ENCODE measurements at regions not wholly inside any gene's neighbourhood (a gene's known extent, or its start where the extent isn't known, plus 50 kb on each side); places are given as distances from the start of the nearest gene placed in this dataset.
A peak's percentile ranks its signal among the peaks of the same experiment; 100 is the strongest.

DNA sequence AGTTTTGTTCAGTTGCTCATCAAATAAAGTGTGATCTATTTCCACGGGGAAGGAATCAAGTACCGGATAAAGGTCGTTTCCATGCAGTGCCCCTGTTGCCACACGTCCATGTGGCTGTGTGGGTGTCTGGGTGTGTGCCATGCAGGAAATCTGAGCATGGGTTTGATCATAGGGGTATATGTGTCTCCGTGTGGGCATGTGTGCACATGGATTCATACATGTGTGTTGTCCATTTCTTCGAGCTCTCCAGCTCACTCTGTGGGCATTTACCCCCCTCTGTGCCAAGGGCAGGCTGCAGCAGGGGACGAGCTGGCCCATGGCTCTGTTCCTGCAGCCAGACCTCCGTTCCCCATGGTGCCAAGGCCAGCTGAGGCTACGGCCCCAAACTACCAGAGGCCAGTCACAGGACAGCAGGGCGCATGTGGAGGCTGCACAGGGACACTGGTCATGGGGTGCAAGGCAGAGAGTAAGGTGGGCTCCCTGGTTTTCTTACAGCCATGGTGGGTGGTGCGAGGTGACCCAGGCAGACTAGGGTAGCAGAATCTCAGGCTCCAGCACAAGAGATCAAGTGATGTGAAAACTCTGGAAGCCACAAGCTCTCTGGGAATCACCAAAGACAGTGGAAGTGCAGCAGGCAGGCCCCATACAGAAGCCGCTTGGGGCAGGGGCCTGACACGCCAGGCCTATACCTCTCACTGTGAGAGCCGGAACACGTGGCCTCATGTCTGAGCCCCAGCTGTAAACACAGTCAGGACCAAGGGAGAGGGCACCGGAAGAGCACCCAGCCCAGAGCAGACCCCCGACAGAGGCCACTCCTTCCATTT lies 66.4 kb upstream of the RAB6C start:
- no peak for DNase-seq
- no peak overlapping the region for H2AFZ ChIP-seq (ENCODE audit: low read length)
- H3K4me3 ChIP-seq (ENCODE audit: low read length), result no peak overlapping the region
- no peak overlapping the region for H3K27ac ChIP-seq (ENCODE audit: low read length)
- no peaks in the 10 kb centered on the region for H3K9me2 ChIP-seq (replicated peaks; ENCODE audit: insufficient read depth, low read length)
- no peaks in the 10 kb centered on the region for H4K20me1 ChIP-seq (ENCODE audit: insufficient read depth, low read depth, low read length)
- no peaks in the 10 kb centered on the region; the same call in 1 of the 2 replicates for H3K27me3 ChIP-seq (ENCODE audit: low read length)
- H3K4me2 ChIP-seq (ENCODE audit: low read depth, low read length, poor library complexity, severe bottlenecking), result no peak overlapping the region
- 0 out of 2 replicates have a peak, but pooled peaks cover under 1% of the 10 kb centered on the region for H3K9me3 ChIP-seq (ENCODE audit: low read length)
- no peaks in the 10 kb centered on the region for H3K79me2 ChIP-seq (ENCODE audit: low read length)
- H3K4me1 ChIP-seq (ENCODE audit: low read length), result no peaks in the 10 kb centered on the region
- no peaks in the 10 kb centered on the region for H3K36me3 ChIP-seq (ENCODE audit: insufficient read depth, low read length)
- no peak overlapping the region for H3K9ac ChIP-seq (ENCODE audit: low read length)

GRCh38 chr2:129913695-129914495 lies 65.6 kb upstream of the RAB6C start:
- no peak overlapping the region for H3K4me3 ChIP-seq (ENCODE audit: low read length)
- H3K27ac ChIP-seq (ENCODE audit: low read length), result no peak overlapping the region
- H3K9me3 ChIP-seq (ENCODE audit: low read length), result peaks cover 7% of the 10 kb centered on the region
- H3K4me2 ChIP-seq (ENCODE audit: low read depth, low read length, poor library complexity, severe bottlenecking), result no peak overlapping the region
- H4K20me1 ChIP-seq (ENCODE audit: insufficient read depth, low read depth, low read length), result no peaks in the 10 kb centered on the region
- no peaks in the 10 kb centered on the region for H3K79me2 ChIP-seq (ENCODE audit: low read length)
- no peaks in the 10 kb centered on the region for H3K9me2 ChIP-seq (replicated peaks; ENCODE audit: insufficient read depth, low read length)
- H3K27me3 ChIP-seq (ENCODE audit: low read length), result no peaks in the 10 kb centered on the region; the same call in 1 of the 2 replicates
- H3K4me1 ChIP-seq (ENCODE audit: low read length), result no peaks in the 10 kb centered on the region
- H3K36me3 ChIP-seq (ENCODE audit: insufficient read depth, low read length), result no peaks in the 10 kb centered on the region
- H3K9ac ChIP-seq (ENCODE audit: low read length), result no peak overlapping the region
- no peak for DNase-seq
- no peak overlapping the region for H2AFZ ChIP-seq (ENCODE audit: low read length)

DNA sequence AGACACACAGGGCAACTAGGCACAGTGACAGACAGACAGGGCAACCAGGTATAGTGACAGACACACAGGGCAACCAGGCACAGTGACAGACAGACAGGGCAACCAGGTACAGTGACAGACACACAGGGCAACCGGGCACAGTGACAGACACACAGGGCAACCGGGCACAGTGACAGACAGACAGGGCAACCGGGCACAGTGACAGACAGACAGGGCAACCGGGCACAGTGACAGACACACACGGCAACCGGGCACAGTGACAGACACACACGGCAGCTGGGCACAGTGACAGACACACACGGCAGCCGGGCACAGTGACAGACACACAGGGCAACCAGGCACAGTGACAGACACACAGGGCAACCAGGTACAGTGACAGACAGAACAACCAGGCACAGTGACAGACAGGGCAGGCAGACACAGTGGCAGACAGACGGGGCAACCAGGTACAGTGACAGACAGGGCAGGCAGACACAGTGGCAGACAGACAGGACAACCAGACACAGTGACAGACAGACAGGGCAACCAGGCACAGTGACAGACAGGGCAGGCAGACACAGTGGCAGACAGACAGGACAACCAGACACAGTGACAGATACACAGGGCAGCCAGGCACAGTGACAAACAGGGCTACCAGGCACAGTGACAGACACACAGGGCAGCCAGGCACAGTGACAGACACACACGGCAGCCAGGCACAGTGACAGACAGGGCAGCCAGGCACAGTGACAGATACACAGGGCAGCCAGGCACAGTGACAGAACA lies 64.7 kb upstream of the RAB6C start:
- no peak overlapping the region for H2AFZ ChIP-seq (ENCODE audit: low read length)
- DNase-seq, result no peak
- H3K4me1 ChIP-seq (ENCODE audit: low read length), result no peaks in the 10 kb centered on the region
- H4K20me1 ChIP-seq (ENCODE audit: insufficient read depth, low read depth, low read length), result no peaks in the 10 kb centered on the region
- H3K27me3 ChIP-seq (ENCODE audit: low read length), result no peaks in the 10 kb centered on the region; the same call in 1 of the 2 replicates
- no peak overlapping the region for H3K4me3 ChIP-seq (ENCODE audit: low read length)
- H3K36me3 ChIP-seq (ENCODE audit: insufficient read depth, low read length), result no peaks in the 10 kb centered on the region
- no peak overlapping the region for H3K9ac ChIP-seq (ENCODE audit: low read length)
- no peak overlapping the region for H3K4me2 ChIP-seq (ENCODE audit: low read depth, low read length, poor library complexity, severe bottlenecking)
- H3K79me2 ChIP-seq (ENCODE audit: low read length), result no peaks in the 10 kb centered on the region
- H3K27ac ChIP-seq (ENCODE audit: low read length), result no peak overlapping the region
- H3K9me3 ChIP-seq (ENCODE audit: low read length), result peaks cover 8% of the 10 kb centered on the region
- no peaks in the 10 kb centered on the region for H3K9me2 ChIP-seq (replicated peaks; ENCODE audit: insufficient read depth, low read length)

- Histone ChIP-seq H2AFZ (ENCODE audit: low read length) (no peak overlapping the region), H3K4me1 (ENCODE audit: low read length) (no peaks in the 10 kb centered on the region), H3K4me3 (ENCODE audit: low read length) (no peak overlapping the region), H3K9me2 (replicated peaks; ENCODE audit: insufficient read depth, low read length) (no peaks in the 10 kb centered on the region), H3K9me3 (ENCODE audit: low read length) (peaks cover 8% of the 10 kb centered on the region), H3K27me3 (ENCODE audit: low read length) (no peaks in the 10 kb centered on the region; the same call in 1 of the 2 replicates), H3K4me2 (ENCODE audit: low read depth, low read length, poor library complexity, severe bottlenecking) (no peak overlapping the region), H4K20me1 (ENCODE audit: insufficient read depth, low read depth, low read length) (no peaks in the 10 kb centered on the region), H3K27ac (ENCODE audit: low read length) (no peak overlapping the region), H3K36me3 (ENCODE audit: insufficient read depth, low read length) (no peaks in the 10 kb centered on the region), H3K79me2 (ENCODE audit: low read length) (no peaks in the 10 kb centered on the region), H3K9ac (ENCODE audit: low read length) (no peak overlapping the region)
- DNase-seq, result no peak
Observed at GRCh38 chr2:129915303-129915840, 64.1 kb upstream of the RAB6C start.

- no peaks in the 10 kb centered on the region for H4K20me1 ChIP-seq (ENCODE audit: insufficient read depth, low read depth, low read length)
- H3K9me3 ChIP-seq (ENCODE audit: low read length), result peaks cover 8% of the 10 kb centered on the region
- H3K4me3 ChIP-seq (ENCODE audit: low read length), result no peak overlapping the region
- no peaks in the 10 kb centered on the region for H3K79me2 ChIP-seq (ENCODE audit: low read length)
- H3K4me1 ChIP-seq (ENCODE audit: low read length), result no peaks in the 10 kb centered on the region
- H2AFZ ChIP-seq (ENCODE audit: low read length), result no peak overlapping the region
- no peaks in the 10 kb centered on the region for H3K9me2 ChIP-seq (replicated peaks; ENCODE audit: insufficient read depth, low read length)
- H3K9ac ChIP-seq (ENCODE audit: low read length), result no peak overlapping the region
- H3K27ac ChIP-seq (ENCODE audit: low read length), result no peak overlapping the region
- H3K36me3 ChIP-seq (ENCODE audit: insufficient read depth, low read length), result no peaks in the 10 kb centered on the region
- no peaks in the 10 kb centered on the region; the same call in 1 of the 2 replicates for H3K27me3 ChIP-seq (ENCODE audit: low read length)
- no peak overlapping the region for H3K4me2 ChIP-seq (ENCODE audit: low read depth, low read length, poor library complexity, severe bottlenecking)
- no peak for DNase-seq
Observed at GRCh38 chr2:129918604-129919003, 60.9 kb upstream of the RAB6C start.

GRCh38 chr2:129922571-129923264 lies 56.7 kb upstream of the RAB6C start:
- Histone ChIP-seq H3K4me1 (ENCODE audit: low read length) (no peaks in the 10 kb centered on the region), H3K9me3 (ENCODE audit: low read length) (peaks cover 8% of the 10 kb centered on the region), H3K79me2 (ENCODE audit: low read length) (no peaks in the 10 kb centered on the region), H3K36me3 (ENCODE audit: insufficient read depth, low read length) (no peaks in the 10 kb centered on the region), H3K27ac (ENCODE audit: low read length) (no peak overlapping the region), H3K4me2 (ENCODE audit: low read depth, low read length, poor library complexity, severe bottlenecking) (no peak overlapping the region), H3K4me3 (ENCODE audit: low read length) (no peak overlapping the region), H3K9me2 (replicated peaks; ENCODE audit: insufficient read depth, low read length) (no peaks in the 10 kb centered on the region), H3K9ac (ENCODE audit: low read length) (no peak overlapping the region), H3K27me3 (ENCODE audit: low read length) (no peaks in the 10 kb centered on the region; the same call in 1 of the 2 replicates), H4K20me1 (ENCODE audit: insufficient read depth, low read depth, low read length) (no peaks in the 10 kb centered on the region), H2AFZ (ENCODE audit: low read length) (no peak overlapping the region)
- DNase-seq, result no peak

DNA sequence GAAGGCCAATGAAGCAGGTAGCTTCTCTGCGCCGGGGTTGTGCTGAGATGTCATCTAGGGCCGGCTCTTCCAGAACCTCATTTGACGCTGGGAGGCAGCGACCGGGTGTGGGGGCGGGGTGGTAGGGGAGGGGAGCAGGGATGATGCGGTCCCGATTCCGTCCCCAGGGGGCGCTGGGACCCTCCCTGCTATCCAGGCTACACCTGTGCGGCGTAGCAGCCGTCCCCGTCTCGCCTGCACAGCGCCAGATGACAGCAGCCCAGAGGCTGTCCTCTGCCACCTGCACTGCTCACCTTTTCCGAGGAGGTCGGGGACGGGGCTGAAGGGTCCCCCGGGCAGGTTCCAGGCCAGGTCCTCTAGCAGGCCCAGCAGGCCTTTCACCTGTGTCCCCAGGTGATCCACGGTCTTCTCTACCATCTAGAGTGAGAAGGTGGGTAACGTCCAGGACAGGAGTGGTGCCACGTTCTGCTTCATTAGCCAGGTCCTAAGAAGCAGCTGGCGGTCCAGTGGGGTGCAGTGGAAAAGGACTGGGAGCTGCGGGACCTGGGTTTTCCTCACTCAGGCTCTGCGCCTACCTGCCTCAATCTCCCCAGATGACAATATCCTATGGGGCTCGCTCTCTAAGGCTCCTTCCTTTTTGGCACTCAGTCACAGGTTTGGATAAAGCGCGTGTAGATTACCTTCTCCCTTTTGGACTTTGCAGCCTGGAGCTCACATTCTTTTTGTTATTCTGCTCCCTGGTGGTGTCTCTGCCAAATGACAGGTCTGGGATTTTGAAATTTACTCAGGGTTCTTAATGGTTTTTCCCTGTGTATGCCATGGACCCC lies 56.0 kb upstream of the RAB6C start:
- peaks cover 5% of the 10 kb centered on the region; the same call in 1 of the 2 replicates for H3K9me3 ChIP-seq (ENCODE audit: low read length)
- no peak overlapping the region for H3K4me2 ChIP-seq (ENCODE audit: low read depth, low read length, poor library complexity, severe bottlenecking)
- no peaks in the 10 kb centered on the region for H3K4me1 ChIP-seq (ENCODE audit: low read length)
- H3K27me3 ChIP-seq (ENCODE audit: low read length), result no peaks in the 10 kb centered on the region
- H3K4me3 ChIP-seq (ENCODE audit: low read length), result no peak overlapping the region
- peak; percentile 74 for DNase-seq
- no peaks in the 10 kb centered on the region for H3K79me2 ChIP-seq (ENCODE audit: low read length)
- no peaks in the 10 kb centered on the region for H3K36me3 ChIP-seq (ENCODE audit: insufficient read depth, low read length)
- no peak overlapping the region for H2AFZ ChIP-seq (ENCODE audit: low read length)
- H3K9me2 ChIP-seq (replicated peaks; ENCODE audit: insufficient read depth, low read length), result no peaks in the 10 kb centered on the region
- H4K20me1 ChIP-seq (ENCODE audit: insufficient read depth, low read depth, low read length), result no peaks in the 10 kb centered on the region
- H3K27ac ChIP-seq (ENCODE audit: low read length), result no peak overlapping the region
- no peak overlapping the region for H3K9ac ChIP-seq (ENCODE audit: low read length)
